ENCODE measurements at regions not wholly inside any gene's neighbourhood (a gene's known extent, or its start where the extent isn't known, plus 50 kb on each side); places are given as distances from the start of the nearest gene placed in this dataset.

- TF ChIP-seq, protein P1, sequence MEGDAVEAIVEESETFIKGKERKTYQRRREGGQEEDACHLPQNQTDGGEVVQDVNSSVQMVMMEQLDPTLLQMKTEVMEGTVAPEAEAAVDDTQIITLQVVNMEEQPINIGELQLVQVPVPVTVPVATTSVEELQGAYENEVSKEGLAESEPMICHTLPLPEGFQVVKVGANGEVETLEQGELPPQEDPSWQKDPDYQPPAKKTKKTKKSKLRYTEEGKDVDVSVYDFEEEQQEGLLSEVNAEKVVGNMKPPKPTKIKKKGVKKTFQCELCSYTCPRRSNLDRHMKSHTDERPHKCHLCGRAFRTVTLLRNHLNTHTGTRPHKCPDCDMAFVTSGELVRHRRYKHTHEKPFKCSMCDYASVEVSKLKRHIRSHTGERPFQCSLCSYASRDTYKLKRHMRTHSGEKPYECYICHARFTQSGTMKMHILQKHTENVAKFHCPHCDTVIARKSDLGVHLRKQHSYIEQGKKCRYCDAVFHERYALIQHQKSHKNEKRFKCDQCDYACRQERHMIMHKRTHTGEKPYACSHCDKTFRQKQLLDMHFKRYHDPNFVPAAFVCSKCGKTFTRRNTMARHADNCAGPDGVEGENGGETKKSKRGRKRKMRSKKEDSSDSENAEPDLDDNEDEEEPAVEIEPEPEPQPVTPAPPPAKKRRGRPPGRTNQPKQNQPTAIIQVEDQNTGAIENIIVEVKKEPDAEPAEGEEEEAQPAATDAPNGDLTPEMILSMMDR (IDR thresholded peaks at IDR 0.05; ENCODE audit: low read depth, low read length, missing control alignments): no peak
- H3K4me3 ChIP-seq (ENCODE audit: low read depth, low read length): no peak overlapping the region
- no peak for DNase-seq (ENCODE audit: low read depth)
These were observed 101.9 kb upstream of the MTPN start for GRCh38 chr7:136079066-136079465.

DNA sequence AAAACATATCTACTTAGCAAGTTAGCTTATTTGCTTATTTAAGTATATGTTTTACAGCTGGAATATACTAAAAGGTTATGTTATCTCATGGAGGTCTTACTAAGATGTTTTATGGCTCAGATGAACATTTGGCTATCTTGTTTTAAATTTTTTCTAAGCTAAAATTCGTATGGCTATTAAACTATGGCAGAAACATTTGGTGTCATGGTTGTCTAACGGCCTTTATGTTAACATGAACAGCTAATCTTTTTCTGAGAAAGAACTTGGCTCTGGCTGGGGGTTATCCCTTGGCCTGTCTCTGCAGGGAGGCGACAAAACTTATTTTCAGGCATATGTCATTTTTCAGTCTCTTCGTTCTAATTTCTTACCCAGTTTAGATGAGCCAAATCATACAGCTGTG, 101.5 kb upstream of the MTPN start:
- H3K4me3 ChIP-seq (ENCODE audit: low read depth, low read length): no peak overlapping the region
- TF ChIP-seq, protein P1 (IDR thresholded peaks at IDR 0.05; ENCODE audit: low read depth, low read length, missing control alignments): no peak
- no peak for DNase-seq (ENCODE audit: low read depth)

GRCh38 chr7:136076954-136077353, 99.8 kb upstream of the MTPN start:
- H3K4me3 ChIP-seq (ENCODE audit: low read depth, low read length): no peak overlapping the region
- DNase-seq (ENCODE audit: low read depth): no peak
- TF ChIP-seq, protein P1 (IDR thresholded peaks at IDR 0.05; ENCODE audit: low read depth, low read length, missing control alignments): no peak

GRCh38 chr7:136074843-136075242, 97.7 kb upstream of the MTPN start:
- DNase-seq (ENCODE audit: low read depth): no peak
- TF ChIP-seq, protein P1 (IDR thresholded peaks at IDR 0.05; ENCODE audit: low read depth, low read length, missing control alignments): no peak

DNA sequence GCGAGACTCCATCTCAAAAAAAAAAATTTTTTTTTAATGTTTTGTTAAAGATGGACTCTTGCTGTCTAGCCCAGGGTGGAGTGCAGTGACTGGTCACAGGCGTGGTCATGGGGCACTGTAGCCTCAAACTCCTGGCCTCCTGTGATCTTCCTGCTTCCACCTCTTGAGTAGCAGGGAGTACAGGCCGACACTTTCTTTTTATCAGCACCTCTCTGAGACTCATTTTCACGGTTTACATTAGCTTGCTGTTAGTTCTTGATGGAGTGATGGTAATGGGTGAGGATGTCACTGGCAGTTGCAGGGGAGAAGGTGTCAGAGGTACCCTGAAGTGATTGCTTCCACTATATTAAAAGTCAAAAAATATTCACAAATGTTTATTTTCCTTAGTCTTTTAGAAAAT, 95.3 kb upstream of the MTPN start:
- no peak for DNase-seq (ENCODE audit: low read depth)
- H3K4me3 ChIP-seq (ENCODE audit: low read depth, low read length): no peak overlapping the region
- TF ChIP-seq, protein P1 (IDR thresholded peaks at IDR 0.05; ENCODE audit: low read depth, low read length, missing control alignments): no peak

More at GRCh38 chr7:136074843-136075242, 97.7 kb upstream of the MTPN start:
- H3K4me3 ChIP-seq (ENCODE audit: low read depth, low read length): no peak overlapping the region

GRCh38 chr7:136070736-136071505, 93.8 kb upstream of the MTPN start:
- TF ChIP-seq, protein P1 (IDR thresholded peaks at IDR 0.05; ENCODE audit: low read depth, low read length, missing control alignments): no peak
- no peak for DNase-seq (ENCODE audit: low read depth)
- no peak overlapping the region for H3K4me3 ChIP-seq (ENCODE audit: low read depth, low read length)

Data from GM12864 (cell line).